HepG2 (cell line): ENCODE measurements at regions not wholly inside any gene's neighbourhood (a gene's known extent, or its start where the extent isn't known, plus 50 kb on each side); places are given as distances from the start of the nearest gene placed in this dataset.

ENCODE experiments used
- CREB1 ChIP-seq, 2 experiments: fragments of 450-650 bp in 1 of 2; IDR thresholded peaks; 2 replicates each; pipeline ENCODE4 v1.6.1; 2016 to 2017; ENCODE audit warnings: control low read depth in 1 of 2, mild to moderate bottlenecking in 1 of 2, missing compliant biosample characterization in 1 of 2, missing genetic modification characterization in 1 of 2
- IRF2 ChIP-seq: IDR thresholded peaks from 2 replicates; pipeline ENCODE4 v1.6.1; 2018; ENCODE audit warnings: missing genetic modification reagents, missing compliant biosample characterization
- MTA3 ChIP-seq: sonication (generic); formaldehyde crosslinking; IDR thresholded peaks from 2 replicates; pipeline ENCODE4 v1.4.0; 2020; ENCODE audit warnings: missing genetic modification reagents
- TCF12 ChIP-seq, 2 experiments: fragments of 450-650 bp in 1 of 2; sonication (generic) in 1 of 2; formaldehyde crosslinking in 1 of 2; IDR thresholded peaks; 2 replicates each; pipeline versions ENCODE4 v1.6.1 to v1.8.0; 2017 to 2022; ENCODE audit warnings: antibody characterized with exemption in 1 of 2, mild to moderate bottlenecking in 1 of 2, missing genetic modification reagents in 1 of 2, moderate library complexity in 1 of 2
- ZNF260 ChIP-seq: sonication (generic); formaldehyde crosslinking; IDR thresholded peaks from 2 replicates; pipeline ENCODE4 v1.4.0; 2020; ENCODE audit warnings: missing genetic modification reagents, low read depth, mild to moderate bottlenecking, borderline replicate concordance

DNA sequence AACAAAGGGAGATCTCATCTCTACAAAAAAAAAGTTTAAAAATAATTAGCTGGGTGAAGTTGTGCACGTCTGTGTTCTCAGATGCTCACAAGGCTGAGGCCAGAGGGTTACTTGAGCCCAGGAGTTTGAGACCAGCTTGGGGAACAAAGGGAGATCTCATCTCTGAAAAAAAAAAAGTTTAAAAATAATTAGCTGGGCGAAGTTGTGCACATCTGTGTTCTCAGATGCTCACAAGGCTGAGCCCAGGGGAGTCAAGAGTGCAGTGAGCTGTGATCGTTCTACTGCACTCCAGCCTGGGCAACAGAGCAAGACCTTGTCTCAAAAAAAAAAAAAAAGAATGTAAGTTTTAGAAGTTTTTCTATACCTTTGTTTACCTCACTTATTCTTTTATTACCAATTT is 127.3 kb downstream of the FGF9 start:
- TF ChIP-seq TCF12 (IDR thresholded peaks at IDR 0.05) (no peak), TCF12 (CRISPR knock-in tag; IDR thresholded peaks at IDR 0.05) (no peak), CREB1 (IDR thresholded peaks at IDR 0.05) (no peak), CREB1 (CRISPR knock-in tag; IDR thresholded peaks at IDR 0.05) (no peak), MTA3 (CRISPR knock-in tag) (no peak), IRF2 (CRISPR knock-in tag) (no peak), ZNF260 (CRISPR knock-in tag) (no peak)
